ENCODE measurements at regions not wholly inside any gene's neighbourhood (a gene's known extent, or its start where the extent isn't known, plus 50 kb on each side); places are given as distances from the start of the nearest gene placed in this dataset.

DNA sequence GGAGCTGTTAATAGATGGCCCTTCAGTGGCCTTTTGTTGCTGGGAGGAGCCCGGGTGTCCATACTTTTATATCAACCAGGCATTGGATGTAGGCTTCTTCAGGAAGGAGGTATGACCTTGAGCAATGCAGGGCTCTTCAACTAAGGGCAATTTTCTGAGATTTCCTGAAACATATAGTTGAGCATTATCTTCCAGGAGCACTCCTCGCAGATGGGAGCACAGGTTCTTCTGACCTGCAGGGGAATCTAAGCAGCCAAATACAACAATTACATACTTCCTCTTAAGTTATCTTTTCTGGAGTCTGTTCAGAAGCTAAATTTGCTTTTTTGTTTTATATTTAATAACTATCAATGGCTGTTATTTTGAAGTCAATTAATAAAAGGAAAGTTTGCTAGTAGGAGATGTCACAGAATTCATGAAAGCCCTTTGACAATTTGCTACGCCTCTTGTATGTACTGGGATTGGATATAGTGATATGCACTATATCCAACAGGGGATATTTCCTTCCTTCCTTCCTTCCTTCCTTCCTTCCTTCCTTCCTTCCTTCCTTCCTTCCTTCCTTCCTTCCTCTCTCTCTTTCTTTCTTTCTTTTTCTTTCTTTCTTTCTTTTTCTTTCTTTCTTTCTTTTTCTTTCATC, 422.6 kb upstream of the NEGR1 start:
- DNase-seq (ENCODE audit: low read depth), result no peak
- no peak overlapping the region for H3K4me3 ChIP-seq (ENCODE audit: low read depth, low read length)
- TF ChIP-seq, protein P1, sequence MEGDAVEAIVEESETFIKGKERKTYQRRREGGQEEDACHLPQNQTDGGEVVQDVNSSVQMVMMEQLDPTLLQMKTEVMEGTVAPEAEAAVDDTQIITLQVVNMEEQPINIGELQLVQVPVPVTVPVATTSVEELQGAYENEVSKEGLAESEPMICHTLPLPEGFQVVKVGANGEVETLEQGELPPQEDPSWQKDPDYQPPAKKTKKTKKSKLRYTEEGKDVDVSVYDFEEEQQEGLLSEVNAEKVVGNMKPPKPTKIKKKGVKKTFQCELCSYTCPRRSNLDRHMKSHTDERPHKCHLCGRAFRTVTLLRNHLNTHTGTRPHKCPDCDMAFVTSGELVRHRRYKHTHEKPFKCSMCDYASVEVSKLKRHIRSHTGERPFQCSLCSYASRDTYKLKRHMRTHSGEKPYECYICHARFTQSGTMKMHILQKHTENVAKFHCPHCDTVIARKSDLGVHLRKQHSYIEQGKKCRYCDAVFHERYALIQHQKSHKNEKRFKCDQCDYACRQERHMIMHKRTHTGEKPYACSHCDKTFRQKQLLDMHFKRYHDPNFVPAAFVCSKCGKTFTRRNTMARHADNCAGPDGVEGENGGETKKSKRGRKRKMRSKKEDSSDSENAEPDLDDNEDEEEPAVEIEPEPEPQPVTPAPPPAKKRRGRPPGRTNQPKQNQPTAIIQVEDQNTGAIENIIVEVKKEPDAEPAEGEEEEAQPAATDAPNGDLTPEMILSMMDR (IDR thresholded peaks at IDR 0.05; ENCODE audit: control insufficient read depth, extremely low read depth, insufficient read depth), result no peak

- no peak for DNase-seq (ENCODE audit: low read depth)
- no peak overlapping the region for H3K4me3 ChIP-seq (ENCODE audit: low read depth, low read length)
- TF ChIP-seq, protein P1 (IDR thresholded peaks at IDR 0.05; ENCODE audit: control insufficient read depth, extremely low read depth, insufficient read depth), result no peak
Observed at GRCh38 chr1:72697410-72697809, 415.1 kb upstream of the NEGR1 start.

GRCh38 chr1:72693899-72694298, 411.6 kb upstream of the NEGR1 start:
- no peak for DNase-seq (ENCODE audit: low read depth)
- TF ChIP-seq, protein P1 (IDR thresholded peaks at IDR 0.05; ENCODE audit: control insufficient read depth, extremely low read depth, insufficient read depth), result no peak
- H3K4me3 ChIP-seq (ENCODE audit: low read depth, low read length), result no peak overlapping the region

DNA sequence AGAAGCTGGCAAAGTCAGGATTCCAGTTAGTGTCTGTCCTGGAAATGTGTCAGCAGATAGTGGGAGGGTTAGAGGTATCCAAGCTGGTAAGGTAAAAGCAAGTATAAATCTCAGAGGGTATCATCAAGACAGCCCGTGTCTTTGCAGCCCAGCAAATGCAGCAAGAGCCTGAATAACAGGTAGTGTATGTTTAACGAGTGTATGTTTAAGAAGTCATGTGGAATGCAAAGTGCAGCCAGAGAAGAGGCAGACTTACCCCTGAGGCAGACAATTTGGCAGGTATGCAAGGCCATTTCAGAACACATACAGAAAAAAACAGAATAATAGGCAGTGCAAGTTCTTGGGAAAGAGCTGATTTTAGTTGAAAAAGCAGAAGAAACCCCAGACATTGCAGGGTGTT, 411.0 kb upstream of the NEGR1 start:
- H3K4me3 ChIP-seq (ENCODE audit: low read depth, low read length), result no peak overlapping the region
- DNase-seq (ENCODE audit: low read depth), result peak; percentile 42
- TF ChIP-seq, protein P1 (IDR thresholded peaks at IDR 0.05; ENCODE audit: control insufficient read depth, extremely low read depth, insufficient read depth), result no peak

DNA sequence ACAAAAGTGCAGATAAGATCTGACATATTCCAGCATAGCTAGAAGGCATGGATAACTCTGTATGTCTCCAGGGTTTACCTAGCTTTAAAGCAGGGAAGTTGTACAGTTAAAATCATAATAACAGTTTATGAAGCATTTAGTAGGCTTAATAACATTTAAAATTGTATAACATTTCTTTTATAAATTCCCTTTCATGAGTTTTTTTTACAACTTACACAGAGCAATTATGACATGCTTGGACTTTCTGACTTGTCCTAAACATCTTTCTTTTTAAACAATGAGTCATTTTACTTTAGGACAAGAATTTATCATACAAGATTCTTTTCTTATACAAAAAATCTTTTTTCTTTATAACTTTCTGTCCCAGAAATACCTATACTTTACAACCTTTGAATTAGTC, 408.5 kb upstream of the NEGR1 start:
- H3K4me3 ChIP-seq (ENCODE audit: low read depth, low read length), result no peak overlapping the region
- TF ChIP-seq, protein P1 (IDR thresholded peaks at IDR 0.05; ENCODE audit: control insufficient read depth, extremely low read depth, insufficient read depth), result no peak
- no peak for DNase-seq (ENCODE audit: low read depth)

GRCh38 chr1:72678683-72679082, 396.3 kb upstream of the NEGR1 start:
- TF ChIP-seq, protein P1 (IDR thresholded peaks at IDR 0.05; ENCODE audit: control insufficient read depth, extremely low read depth, insufficient read depth), result no peak
- H3K4me3 ChIP-seq (ENCODE audit: low read depth, low read length), result no peak overlapping the region
- no peak for DNase-seq (ENCODE audit: low read depth)

GRCh38 chr1:72670902-72671301, 388.6 kb upstream of the NEGR1 start:
- TF ChIP-seq, protein P1 (IDR thresholded peaks at IDR 0.05; ENCODE audit: control insufficient read depth, extremely low read depth, insufficient read depth), result no peak
- no peak for DNase-seq (ENCODE audit: low read depth)
- H3K4me3 ChIP-seq (ENCODE audit: low read depth, low read length), result no peak overlapping the region

Measured in LNCaP clone FGC (cell line).